ENCODE measurements at regions not wholly inside any gene's neighbourhood (a gene's known extent, or its start where the extent isn't known, plus 50 kb on each side); places are given as distances from the start of the nearest gene placed in this dataset.

DNA sequence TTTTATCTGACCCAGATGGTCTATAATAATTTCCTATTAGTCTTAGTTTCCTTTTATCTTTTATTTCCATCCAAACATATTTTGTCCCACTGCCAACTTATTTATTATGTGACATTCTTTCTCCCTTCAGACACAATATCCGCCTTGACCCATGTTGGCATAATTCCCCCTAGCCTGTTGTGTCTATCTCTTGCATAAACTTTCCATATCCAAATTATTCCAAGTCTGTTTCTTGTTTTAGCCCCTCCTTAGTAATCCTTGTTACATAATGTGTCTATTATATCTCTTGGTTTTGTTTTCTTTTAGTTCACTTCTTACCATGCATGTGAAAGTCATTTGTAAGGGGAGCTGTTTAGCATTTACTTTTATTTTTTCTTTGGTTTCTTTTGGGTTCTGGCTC is 81.6 kb upstream of the CACHD1 start:
- Histone ChIP-seq H3K79me2 (ENCODE audit: insufficient read depth, low read length) (no peaks in the 10 kb centered on the region), H2AFZ (ENCODE audit: insufficient read depth, low read depth, low read length, poor library complexity, severe bottlenecking) (no peak overlapping the region), H4K20me1 (ENCODE audit: insufficient read depth, low read length) (no peaks in the 10 kb centered on the region), H3K27me3 (ENCODE audit: control insufficient read depth in 2 of 2, insufficient read depth in 2 of 2, low read length in 2 of 2) (no peaks in the 10 kb centered on the region), H3K9ac (ENCODE audit: insufficient read depth, low read length, poor library complexity, severe bottlenecking) (no peak overlapping the region), H3K4me1 (ENCODE audit: control insufficient read depth in 1 of 2, insufficient read depth in 2 of 2, low read length in 2 of 2) (no peaks in the 10 kb centered on the region), H3K36me3 (replicated peaks in 1 of 2; ENCODE audit: control insufficient read depth in 1 of 2, insufficient read depth in 2 of 2, low read length in 2 of 2) (no peaks in the 10 kb centered on the region), H3K4me3 (replicated peaks in 1 of 3; ENCODE audit: low read depth in 2 of 3, low read length in 3 of 3) (no peak overlapping the region), H3K4me2 (replicated peaks; ENCODE audit: extremely low read depth, low read length, poor library complexity, severe bottlenecking) (no peak overlapping the region), H3K9me3 (replicated peaks in 1 of 2; ENCODE audit: control insufficient read depth in 1 of 2, insufficient read depth in 1 of 2, low read length in 2 of 2) (no peaks in the 10 kb centered on the region), H3K27ac (ENCODE audit: low read depth in 1 of 2, low read length in 2 of 2) (no peak overlapping the region)
- intact Hi-C loops (cut with micrococcal nuclease), result no loop called here
- peaks cover 0 to 9% (median 8%) of the 10 kb centered on the region in 7 donors for H3K9me3 Mint-ChIP-seq
- no CpG with 5 or more reads among the region's 1 CpG for WGBS (ENCODE audit: insufficient coverage)
- H3K4me3 Mint-ChIP-seq, result no peak overlapping the region
- H3K27ac Mint-ChIP-seq, result no peak overlapping the region
- H3K4me1 Mint-ChIP-seq, result no peaks in the 10 kb centered on the region
- DNase-seq, result no peak
- no peaks in the 10 kb centered on the region for H3K36me3 Mint-ChIP-seq
- TF ChIP-seq CTCF (IDR thresholded peaks at IDR 0.05), result no peak
- peaks cover 0 to 5% (median 2%) of the 10 kb centered on the region in 3 donors for H3K27me3 Mint-ChIP-seq (ENCODE audit: low read depth in 3 of 3)

DNA sequence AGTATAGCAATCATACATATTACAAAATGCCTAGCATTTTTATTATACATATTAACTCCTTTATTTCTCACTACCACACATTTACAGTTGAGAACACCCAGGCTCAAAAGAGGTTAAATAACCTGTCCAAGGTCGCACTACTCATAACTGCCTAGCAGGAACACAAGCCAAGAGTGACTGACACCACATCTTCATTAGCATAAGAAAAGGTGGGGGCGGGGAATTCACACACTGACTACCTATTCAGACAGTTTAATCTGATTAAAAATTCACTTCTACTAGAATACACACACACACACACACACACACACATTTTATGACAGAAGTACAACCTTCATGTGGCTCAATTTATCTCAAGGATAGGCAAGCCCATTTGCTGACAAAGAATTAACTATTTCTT is 77.8 kb upstream of the CACHD1 start:
- TF ChIP-seq CTCF (IDR thresholded peaks at IDR 0.05), result no peak
- intact Hi-C loops (cut with micrococcal nuclease), result no loop called here
- peaks cover 0 to 6% (median 2%) of the 10 kb centered on the region in 7 donors for H3K9me3 Mint-ChIP-seq

More for the DNA sequence above, 77.8 kb upstream of the CACHD1 start:
- H3K4me1 Mint-ChIP-seq, result no peaks in the 10 kb centered on the region
- no peak overlapping the region for H2AFZ ChIP-seq (ENCODE audit: insufficient read depth, low read depth, low read length, poor library complexity, severe bottlenecking)
- H3K4me2 ChIP-seq (replicated peaks; ENCODE audit: extremely low read depth, low read length, poor library complexity, severe bottlenecking), result no peak overlapping the region
- H3K36me3 ChIP-seq (replicated peaks in 1 of 2; ENCODE audit: control insufficient read depth in 1 of 2, insufficient read depth in 2 of 2, low read length in 2 of 2), result no peaks in the 10 kb centered on the region
- no peak overlapping the region for H3K27ac Mint-ChIP-seq
- H3K79me2 ChIP-seq (ENCODE audit: insufficient read depth, low read length), result no peaks in the 10 kb centered on the region
- no peaks in the 10 kb centered on the region for H4K20me1 ChIP-seq (ENCODE audit: insufficient read depth, low read length)
- H3K27me3 Mint-ChIP-seq (ENCODE audit: low read depth in 3 of 3), result peaks cover 1 to 4% (median 4%) of the 10 kb centered on the region in 3 donors
- no peaks in the 10 kb centered on the region for H3K4me1 ChIP-seq (ENCODE audit: control insufficient read depth in 1 of 2, insufficient read depth in 2 of 2, low read length in 2 of 2)
- no CpG with 5 or more reads among the region's 2 CpGs for WGBS (ENCODE audit: insufficient coverage)
- H3K9me3 ChIP-seq (replicated peaks in 1 of 2; ENCODE audit: control insufficient read depth in 1 of 2, insufficient read depth in 1 of 2, low read length in 2 of 2), result no peaks in the 10 kb centered on the region
- no peak overlapping the region for H3K4me3 ChIP-seq (replicated peaks in 1 of 3; ENCODE audit: low read depth in 2 of 3, low read length in 3 of 3)
- DNase-seq, result no peak
- H3K4me3 Mint-ChIP-seq, result no peak overlapping the region
- no peak overlapping the region for H3K27ac ChIP-seq (ENCODE audit: low read depth in 1 of 2, low read length in 2 of 2)
- no peak overlapping the region for H3K9ac ChIP-seq (ENCODE audit: insufficient read depth, low read length, poor library complexity, severe bottlenecking)
- H3K27me3 ChIP-seq (ENCODE audit: control insufficient read depth in 2 of 2, insufficient read depth in 2 of 2, low read length in 2 of 2), result no peaks in the 10 kb centered on the region
- H3K36me3 Mint-ChIP-seq, result no peaks in the 10 kb centered on the region
